ENCODE measurements at regions not wholly inside any gene's neighbourhood (a gene's known extent, or its start where the extent isn't known, plus 50 kb on each side); places are given as distances from the start of the nearest gene placed in this dataset.

DNA sequence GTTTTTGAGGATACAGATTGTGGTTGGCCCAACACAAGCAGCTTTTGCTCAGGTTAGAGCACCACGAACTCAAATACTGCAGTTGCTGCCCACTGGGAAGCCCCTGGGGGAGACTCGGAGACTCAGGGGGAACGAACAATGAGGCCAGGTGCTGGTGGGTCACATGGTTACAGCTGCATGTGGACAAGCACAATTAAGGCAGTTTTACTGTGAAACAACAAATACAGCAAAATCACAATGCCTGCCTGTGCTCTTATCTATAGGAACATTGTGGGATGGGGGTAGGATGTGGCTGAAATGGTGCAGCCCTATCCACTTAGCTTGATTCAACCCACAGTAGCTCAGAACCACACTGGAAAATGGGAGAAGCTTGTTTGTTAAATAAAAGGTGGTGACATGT, 119.7 kb upstream of the SPATA13 start:
- H3K36me3 Mint-ChIP-seq (ENCODE audit: low read depth): no peaks in the 10 kb centered on the region
- no peak overlapping the region for H3K27ac Mint-ChIP-seq

DNA sequence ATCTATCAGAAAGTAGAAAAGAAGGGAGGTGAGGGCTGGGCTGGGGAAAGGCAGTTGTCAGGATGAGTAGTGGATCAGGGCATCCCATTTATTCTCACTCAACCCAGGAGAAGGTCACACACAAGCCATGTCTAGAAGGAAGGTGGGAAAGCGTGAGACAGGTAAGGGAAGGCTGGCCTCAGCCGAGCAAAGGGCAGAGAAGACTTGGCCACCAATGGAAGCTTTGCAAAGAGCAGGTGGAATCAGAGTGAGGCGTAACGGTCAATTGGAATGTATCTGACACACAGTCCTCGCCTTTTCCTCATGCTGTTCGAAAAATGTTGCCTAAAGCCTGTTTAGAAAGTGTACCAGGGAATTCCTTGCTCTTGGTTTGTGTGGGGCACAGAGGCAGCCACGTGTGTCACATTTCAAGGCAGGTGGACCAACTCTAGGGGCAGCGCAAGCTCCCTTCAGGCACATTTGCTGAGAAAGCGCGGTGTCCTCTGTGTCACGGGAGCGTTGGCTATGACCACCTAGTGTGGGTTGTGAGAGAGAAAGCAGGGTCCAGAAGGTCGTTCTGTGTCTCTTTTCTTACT, 118.8 kb upstream of the SPATA13 start:
- H3K9me3 Mint-ChIP-seq: peaks cover 1% of the 10 kb centered on the region
- H3K27me3 Mint-ChIP-seq (ENCODE audit: low read depth): no peaks in the 10 kb centered on the region
- H3K36me3 Mint-ChIP-seq (ENCODE audit: low read depth): no peaks in the 10 kb centered on the region
- H3K27ac Mint-ChIP-seq: no peak overlapping the region
- peaks cover 25% of the 10 kb centered on the region for H3K4me1 Mint-ChIP-seq (ENCODE audit: low read depth)
- no peak overlapping the region for H3K4me3 Mint-ChIP-seq

More for the DNA sequence above, 119.7 kb upstream of the SPATA13 start:
- no peaks in the 10 kb centered on the region for H3K9me3 Mint-ChIP-seq
- H3K4me3 Mint-ChIP-seq: no peak overlapping the region
- peaks cover 24% of the 10 kb centered on the region for H3K4me1 Mint-ChIP-seq (ENCODE audit: low read depth)
- H3K27me3 Mint-ChIP-seq (ENCODE audit: low read depth): no peaks in the 10 kb centered on the region

DNA sequence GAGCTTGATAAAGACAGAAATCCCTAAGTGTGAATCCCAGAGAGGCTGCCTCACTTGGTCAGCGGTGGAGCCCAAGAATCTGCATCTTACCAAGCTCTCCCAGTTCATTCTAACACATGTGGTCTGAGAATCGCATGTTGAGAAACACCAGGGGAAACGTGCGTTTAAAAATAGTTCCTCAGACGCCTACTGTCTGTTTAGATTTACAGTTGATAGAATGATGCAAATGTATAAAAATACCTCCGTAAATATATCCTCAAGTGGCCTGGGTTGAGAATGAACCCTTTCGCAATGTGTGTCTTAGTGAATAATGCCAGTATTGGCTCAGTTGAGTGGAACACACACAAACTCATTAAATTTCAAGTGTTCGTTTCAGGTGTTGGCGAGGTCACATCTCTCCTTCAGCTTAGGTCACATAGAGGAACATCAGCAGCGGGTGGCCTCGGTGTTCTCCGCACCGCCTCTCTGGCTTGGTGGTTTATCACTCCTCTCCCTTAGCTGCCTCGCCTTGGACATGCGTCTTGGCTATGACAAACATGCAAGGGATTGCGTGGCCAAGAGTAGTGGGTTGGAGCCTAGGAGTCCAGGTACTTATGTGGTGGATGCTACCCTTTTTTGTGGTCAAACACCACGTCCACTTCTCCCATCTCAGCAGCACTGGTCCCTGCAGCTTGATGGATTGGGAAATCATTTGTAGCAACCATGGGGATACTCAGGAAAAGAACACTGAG, 117.6 kb upstream of the SPATA13 start:
- Mint-ChIP-seq H3K4me3 (no peak overlapping the region), H3K27me3 (ENCODE audit: low read depth) (no peaks in the 10 kb centered on the region), H3K9me3 (peaks cover 6% of the 10 kb centered on the region), H3K4me1 (ENCODE audit: low read depth) (peaks cover 25% of the 10 kb centered on the region), H3K27ac (no peak overlapping the region), H3K36me3 (ENCODE audit: low read depth) (no peaks in the 10 kb centered on the region)

DNA sequence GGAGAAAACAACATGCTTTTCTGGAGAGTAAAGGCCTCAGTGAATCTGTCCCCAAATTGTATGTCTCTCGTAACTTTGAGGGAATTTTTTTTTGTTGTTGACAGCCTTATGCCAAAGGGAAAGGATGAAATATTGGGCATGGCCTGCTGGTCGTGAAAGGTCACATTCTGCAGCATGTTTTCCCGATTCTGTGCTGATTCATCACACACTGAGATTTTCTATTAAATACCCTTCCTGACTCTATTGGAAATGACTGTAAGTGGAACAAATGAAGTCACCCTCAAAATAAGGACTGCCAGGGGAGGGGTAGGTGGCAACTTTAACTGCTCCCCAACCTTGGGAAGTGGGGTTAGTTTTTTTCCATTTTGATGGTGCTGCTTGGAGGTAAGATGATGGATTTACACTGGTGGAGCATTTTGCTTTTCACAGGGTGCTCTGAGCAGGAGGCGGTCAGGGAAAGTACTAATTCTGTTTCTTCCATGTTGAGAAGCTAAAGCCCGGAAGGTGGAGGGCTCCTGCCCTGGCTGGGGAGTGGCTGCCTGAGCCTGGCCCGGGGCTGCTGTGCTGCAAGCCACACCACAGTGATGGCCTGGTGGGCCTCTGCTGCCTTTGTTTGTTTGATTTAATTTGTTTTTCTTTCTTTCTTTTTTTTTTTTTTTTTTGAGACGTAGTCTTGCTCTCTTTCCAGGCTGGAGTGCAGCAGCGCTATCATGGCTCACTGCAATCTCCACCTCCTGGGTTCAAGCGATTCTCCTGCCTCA, 116.8 kb upstream of the SPATA13 start:
- H3K27me3 Mint-ChIP-seq (ENCODE audit: low read depth): no peaks in the 10 kb centered on the region
- H3K4me1 Mint-ChIP-seq (ENCODE audit: low read depth): peaks cover 19% of the 10 kb centered on the region
- peaks cover 6% of the 10 kb centered on the region for H3K9me3 Mint-ChIP-seq
- H3K36me3 Mint-ChIP-seq (ENCODE audit: low read depth): no peaks in the 10 kb centered on the region
- H3K4me3 Mint-ChIP-seq: no peak overlapping the region
- H3K27ac Mint-ChIP-seq: no peak overlapping the region

DNA sequence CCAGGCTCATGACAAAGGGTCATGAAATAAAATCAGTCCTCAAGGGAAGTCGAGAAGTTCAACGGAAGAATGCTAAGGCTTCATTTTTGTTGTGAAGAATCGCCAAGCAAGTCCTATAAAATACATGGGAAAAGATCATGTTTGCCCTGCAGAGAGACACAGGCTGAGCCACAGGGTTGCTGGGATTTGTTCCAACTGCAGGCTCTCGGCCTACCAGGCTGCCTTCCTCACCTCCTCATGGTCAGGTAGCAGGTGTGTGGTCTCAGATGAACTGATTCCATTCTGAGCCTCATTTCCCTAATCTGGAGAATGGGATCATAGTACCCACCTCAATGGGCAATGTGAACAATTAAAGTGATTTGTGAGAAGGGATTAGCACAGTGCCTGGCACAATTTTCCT, 114.9 kb upstream of the SPATA13 start:
- Mint-ChIP-seq H3K9me3 (peaks cover 6% of the 10 kb centered on the region), H3K36me3 (ENCODE audit: low read depth) (no peaks in the 10 kb centered on the region), H3K4me3 (no peak overlapping the region), H3K27me3 (ENCODE audit: low read depth) (no peaks in the 10 kb centered on the region), H3K4me1 (ENCODE audit: low read depth) (peaks cover 2% of the 10 kb centered on the region), H3K27ac (no peak overlapping the region)

DNA sequence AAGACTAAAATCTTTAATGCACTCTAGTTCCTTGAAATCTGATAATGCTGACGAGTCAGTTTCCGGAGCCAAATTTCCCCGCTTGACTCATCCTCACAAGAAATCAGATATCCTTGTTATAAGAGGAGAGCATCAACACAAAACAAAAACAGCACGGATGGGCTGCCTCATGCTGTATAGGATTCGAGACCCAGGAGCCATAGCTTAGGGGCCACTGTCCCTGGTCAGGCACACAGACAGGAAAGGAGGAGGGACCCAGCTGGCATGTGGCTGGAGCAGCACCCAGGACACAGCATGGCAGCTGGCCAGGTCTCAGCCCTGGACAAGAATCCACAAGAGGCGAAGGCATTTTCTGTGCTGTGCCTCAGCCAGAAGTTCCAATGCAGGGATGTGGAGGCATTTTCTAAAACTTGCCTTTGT, 110.2 kb upstream of the SPATA13 start:
- peaks cover 17% of the 10 kb centered on the region for H3K27me3 Mint-ChIP-seq (ENCODE audit: low read depth)
- peaks cover 6% of the 10 kb centered on the region for H3K9me3 Mint-ChIP-seq
- H3K36me3 Mint-ChIP-seq (ENCODE audit: low read depth): no peaks in the 10 kb centered on the region
- H3K27ac Mint-ChIP-seq: no peak overlapping the region
- H3K4me3 Mint-ChIP-seq: no peak overlapping the region
- H3K4me1 Mint-ChIP-seq (ENCODE audit: low read depth): peaks cover 9% of the 10 kb centered on the region

DNA sequence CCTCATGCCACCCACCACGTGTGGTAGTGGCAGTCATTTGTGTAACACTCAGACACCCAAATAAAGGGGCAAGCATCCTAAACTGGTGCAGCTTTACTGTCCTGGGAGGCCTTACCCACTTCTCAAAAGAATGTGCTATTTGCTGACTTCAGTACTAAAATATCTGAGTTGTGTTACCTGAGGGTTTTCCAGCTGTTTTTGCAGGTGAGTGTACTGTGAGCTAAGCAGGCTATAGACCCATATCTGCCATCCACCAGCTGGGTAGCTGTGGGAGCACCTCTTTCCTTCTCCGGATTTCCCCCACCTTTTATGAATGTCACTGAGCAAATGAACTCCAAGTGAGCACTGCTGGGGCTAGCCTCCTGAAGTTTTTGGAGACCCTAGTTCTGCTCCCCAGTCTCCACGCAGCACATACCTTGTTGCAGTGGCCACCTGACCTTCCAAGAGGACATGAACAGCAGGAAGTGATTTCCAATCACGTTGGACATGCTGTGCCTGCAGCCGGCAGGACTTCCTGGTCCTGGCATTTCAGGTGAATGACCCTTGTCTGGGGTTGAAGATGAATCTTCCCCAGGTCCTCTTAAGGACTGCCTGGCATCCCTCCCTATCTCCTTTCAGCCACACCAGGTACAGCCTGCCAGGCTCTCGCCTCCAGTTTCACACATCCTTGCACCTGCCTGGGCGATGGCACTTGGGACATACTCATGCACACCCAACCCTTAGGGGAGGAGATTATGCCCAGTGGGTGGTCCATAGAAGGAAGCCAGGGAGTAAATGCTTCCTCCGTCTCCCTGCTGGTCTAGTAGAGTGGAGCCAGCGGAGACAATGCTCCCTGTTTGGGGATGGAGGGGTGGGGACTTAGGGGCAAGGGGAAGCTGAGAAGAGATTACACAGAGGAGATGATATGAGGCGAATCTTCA, 109.5 kb upstream of the SPATA13 start:
- Mint-ChIP-seq H3K27ac (no peak overlapping the region), H3K36me3 (ENCODE audit: low read depth) (no peaks in the 10 kb centered on the region), H3K4me3 (no peak overlapping the region), H3K4me1 (ENCODE audit: low read depth) (peaks cover 9% of the 10 kb centered on the region), H3K9me3 (peaks cover 6% of the 10 kb centered on the region), H3K27me3 (ENCODE audit: low read depth) (peaks cover 17% of the 10 kb centered on the region)

DNA sequence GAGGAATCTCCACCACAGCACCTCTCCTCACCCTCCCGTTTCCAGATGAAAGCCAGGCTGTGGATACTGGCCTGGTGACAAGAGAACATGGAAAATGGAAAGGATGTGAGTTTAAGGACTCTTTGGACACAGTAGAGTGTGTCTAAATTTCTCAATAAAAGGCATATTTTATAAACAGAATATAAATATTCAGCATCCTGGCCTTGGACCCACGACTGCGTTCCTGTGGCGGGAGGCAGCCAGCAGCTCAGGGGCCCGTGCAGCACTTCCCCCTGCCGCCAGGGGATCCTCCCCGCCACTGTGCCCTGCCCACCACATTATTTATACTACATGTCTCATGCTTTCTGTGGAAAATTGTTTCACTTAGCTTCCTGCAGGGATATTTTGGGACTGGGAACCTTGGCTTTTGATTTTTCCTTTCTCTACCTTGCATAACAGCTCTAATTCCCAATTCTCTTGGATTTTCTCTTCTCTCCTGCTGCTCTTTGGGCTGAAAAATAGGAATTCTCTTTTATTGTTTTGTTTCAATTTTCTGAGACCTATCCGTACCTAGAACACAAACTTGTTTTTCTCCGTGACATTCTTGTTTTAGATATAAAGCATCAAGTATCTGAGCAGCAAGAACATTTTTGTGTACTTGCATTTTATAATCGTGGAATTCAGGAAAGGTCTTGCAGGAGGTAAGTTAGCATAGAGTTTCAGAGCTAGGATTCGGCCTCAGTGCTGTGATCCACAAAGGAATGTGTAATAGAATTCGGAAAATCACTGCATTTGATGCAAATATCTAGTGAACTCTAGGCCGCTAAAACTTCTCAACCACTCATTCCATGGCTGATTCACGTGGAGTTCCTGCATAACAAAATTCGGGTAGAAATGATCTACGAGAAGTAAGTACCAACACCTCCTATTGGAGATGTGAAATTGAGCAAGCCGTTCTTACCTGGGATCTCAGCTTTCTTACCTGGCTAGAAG, 107.7 kb upstream of the SPATA13 start:
- Mint-ChIP-seq H3K4me1 (ENCODE audit: low read depth) (peaks cover 8% of the 10 kb centered on the region), H3K27ac (no peak overlapping the region), H3K9me3 (no peaks in the 10 kb centered on the region), H3K36me3 (ENCODE audit: low read depth) (no peaks in the 10 kb centered on the region), H3K4me3 (no peak overlapping the region), H3K27me3 (ENCODE audit: low read depth) (peaks cover 23% of the 10 kb centered on the region)

DNA sequence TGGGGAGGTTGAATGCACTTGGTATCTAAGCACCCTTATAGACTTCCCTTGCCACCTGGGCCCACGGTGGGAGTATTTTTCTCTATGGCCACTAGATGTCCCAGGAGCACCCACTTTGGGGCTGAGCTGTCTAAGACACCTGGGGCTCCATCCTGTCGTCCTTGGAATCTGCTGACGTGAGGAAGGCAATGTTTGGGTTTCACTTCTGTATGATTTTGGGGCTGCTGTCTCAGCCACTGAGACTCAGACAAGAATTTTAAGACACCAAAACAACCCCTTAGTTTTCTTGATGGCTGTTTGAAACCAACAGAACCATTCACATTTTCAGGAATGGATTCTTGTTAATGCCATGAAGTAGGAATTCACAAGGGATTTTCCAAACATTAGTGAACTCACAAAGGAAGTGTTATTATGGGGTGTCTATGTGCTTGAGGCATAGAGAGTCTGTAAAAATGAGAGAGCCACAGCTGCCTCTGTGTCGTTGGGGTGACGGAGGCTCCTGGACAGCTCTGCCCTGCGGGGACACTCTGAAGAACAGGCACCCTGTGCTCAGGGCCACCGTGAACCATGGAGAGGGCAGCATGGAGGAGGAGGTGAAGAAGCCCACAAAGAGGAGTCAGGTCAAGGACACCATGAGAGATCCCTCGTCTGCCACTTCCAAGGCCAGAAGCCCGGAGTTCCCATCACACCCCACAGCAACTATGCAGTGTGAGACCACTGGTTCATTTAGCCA, 106.8 kb upstream of the SPATA13 start:
- H3K36me3 Mint-ChIP-seq (ENCODE audit: low read depth): no peaks in the 10 kb centered on the region
- peaks cover 8% of the 10 kb centered on the region for H3K4me1 Mint-ChIP-seq (ENCODE audit: low read depth)
- no peaks in the 10 kb centered on the region for H3K9me3 Mint-ChIP-seq
- peaks cover 23% of the 10 kb centered on the region for H3K27me3 Mint-ChIP-seq (ENCODE audit: low read depth)
- no peak overlapping the region for H3K4me3 Mint-ChIP-seq
- H3K27ac Mint-ChIP-seq: no peak overlapping the region

DNA sequence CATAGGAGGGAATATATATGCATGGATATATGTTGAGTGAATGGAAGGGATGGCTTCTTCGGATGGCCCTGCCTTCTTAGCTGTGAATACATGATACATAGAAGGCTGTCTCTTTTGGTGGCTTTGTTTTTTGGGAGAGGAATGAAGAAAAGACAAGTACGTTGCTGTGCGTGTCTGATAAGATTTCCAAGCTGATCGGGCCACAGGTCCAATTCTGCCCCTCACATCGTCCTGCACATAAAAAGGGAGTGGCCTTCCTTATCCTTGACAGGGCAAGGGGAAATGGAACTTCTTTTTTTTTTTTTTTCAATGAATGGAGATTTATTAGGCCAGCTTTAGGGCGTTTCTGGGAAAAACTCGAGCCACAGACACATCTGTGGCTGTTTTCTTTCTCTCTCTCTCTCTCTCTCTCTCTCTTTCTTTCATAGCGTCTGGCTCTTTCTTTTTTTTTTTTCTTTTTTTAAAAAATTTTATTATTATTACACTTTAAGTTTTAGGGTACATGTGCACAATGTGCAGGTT, 103.8 kb upstream of the SPATA13 start:
- no peak overlapping the region for H3K27ac Mint-ChIP-seq
- H3K4me3 Mint-ChIP-seq: no peak overlapping the region
- H3K4me1 Mint-ChIP-seq (ENCODE audit: low read depth): peaks cover 8% of the 10 kb centered on the region
- peaks cover 18% of the 10 kb centered on the region for H3K27me3 Mint-ChIP-seq (ENCODE audit: low read depth)
- no peaks in the 10 kb centered on the region for H3K9me3 Mint-ChIP-seq
- H3K36me3 Mint-ChIP-seq (ENCODE audit: low read depth): no peaks in the 10 kb centered on the region

DNA sequence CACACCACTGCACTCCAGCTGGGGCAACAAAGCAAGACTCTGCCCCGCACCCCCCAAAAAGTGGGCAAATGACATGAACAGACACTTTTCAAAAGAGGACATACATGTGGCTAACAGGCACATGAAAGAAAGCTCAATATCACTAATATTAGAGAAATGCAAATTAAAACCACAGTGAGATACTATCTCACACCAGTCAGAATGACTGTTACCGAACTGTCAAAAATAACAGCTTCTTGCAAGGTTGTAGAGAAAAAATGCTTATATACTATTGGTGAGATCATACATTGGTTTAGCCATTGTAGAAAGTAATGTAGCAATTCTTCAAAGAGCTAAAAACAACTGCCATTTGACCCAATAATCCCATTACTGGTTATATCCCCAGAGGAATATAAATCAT, 99.5 kb upstream of the SPATA13 start:
- H3K36me3 Mint-ChIP-seq (ENCODE audit: low read depth): no peaks in the 10 kb centered on the region
- H3K9me3 Mint-ChIP-seq: no peaks in the 10 kb centered on the region
- H3K4me1 Mint-ChIP-seq (ENCODE audit: low read depth): peaks cover 9% of the 10 kb centered on the region
- no peak overlapping the region for H3K27ac Mint-ChIP-seq
- peaks cover 6% of the 10 kb centered on the region for H3K27me3 Mint-ChIP-seq (ENCODE audit: low read depth)
- no peak overlapping the region for H3K4me3 Mint-ChIP-seq

DNA sequence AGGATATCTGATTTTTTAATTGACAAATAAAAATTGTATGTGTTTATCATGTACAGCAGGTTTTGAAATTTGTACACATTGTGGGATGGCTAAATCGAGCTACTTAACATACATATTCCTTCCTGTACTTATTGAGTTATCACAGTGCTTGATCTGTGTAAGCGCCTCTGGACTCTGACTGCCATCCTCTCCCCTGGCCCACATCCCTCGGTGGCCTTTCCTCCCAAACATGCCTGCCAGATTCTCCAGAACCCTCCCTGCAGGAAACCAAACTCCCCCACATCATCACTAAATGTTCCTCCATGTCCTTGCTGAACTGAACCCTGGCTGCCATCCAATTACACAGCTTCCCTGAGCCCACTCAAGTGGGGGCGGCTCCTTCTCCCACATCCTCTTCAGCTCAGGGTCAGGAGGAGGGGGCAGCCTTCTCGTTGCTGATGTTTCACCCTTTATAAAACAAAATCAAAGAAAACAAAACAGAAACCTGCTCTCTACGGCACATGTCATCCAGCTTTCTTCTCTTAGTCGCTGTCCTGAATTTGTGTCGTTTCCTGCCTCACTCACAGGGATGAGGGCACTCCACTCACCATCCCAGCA, 97.1 kb upstream of the SPATA13 start:
- Mint-ChIP-seq H3K4me1 (ENCODE audit: low read depth) (peaks cover 9% of the 10 kb centered on the region), H3K9me3 (no peaks in the 10 kb centered on the region), H3K27me3 (ENCODE audit: low read depth) (peaks cover 8% of the 10 kb centered on the region), H3K36me3 (ENCODE audit: low read depth) (no peaks in the 10 kb centered on the region), H3K27ac (no peak overlapping the region), H3K4me3 (peak overlapping the region; percentile 7)
